GM19035 (cell line): ENCODE measurements at regions not wholly inside any gene's neighbourhood (a gene's known extent, or its start where the extent isn't known, plus 50 kb on each side); places are given as distances from the start of the nearest gene placed in this dataset.

Experiments used
- ATAC-seq: cut with Tn5 transposase; IDR thresholded peaks from one replicate; pipeline ENCODE4 v1.9.1; 2021; ENCODE audit not compliant: unreplicated experiment

DNA sequence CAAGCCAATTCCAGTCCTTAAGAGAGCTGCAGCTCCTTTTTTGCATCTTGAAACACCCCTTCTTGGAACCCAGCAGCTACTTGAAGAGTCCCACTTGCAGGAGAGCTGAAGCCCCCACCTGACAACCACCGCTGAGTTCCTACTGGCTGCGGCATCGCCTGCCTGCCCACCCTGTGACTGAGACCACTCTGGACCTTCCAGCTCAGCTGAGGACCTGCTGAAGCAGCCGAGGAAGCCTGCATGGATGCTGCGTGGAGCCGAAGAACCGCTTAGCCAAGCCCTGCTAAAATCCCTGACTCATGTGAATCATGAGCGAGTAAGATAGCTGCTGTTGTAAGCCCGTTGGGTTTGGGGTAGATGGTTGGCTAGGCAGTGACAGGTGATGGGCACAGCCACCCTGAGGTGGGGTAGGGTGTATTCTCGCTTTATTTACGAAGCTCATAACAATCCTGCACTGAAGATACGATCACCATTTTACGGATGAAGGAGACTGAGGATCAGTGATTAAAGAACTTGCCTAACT, 78.4 kb downstream of the INHBB start:
- ATAC-seq, result no peak

DNA sequence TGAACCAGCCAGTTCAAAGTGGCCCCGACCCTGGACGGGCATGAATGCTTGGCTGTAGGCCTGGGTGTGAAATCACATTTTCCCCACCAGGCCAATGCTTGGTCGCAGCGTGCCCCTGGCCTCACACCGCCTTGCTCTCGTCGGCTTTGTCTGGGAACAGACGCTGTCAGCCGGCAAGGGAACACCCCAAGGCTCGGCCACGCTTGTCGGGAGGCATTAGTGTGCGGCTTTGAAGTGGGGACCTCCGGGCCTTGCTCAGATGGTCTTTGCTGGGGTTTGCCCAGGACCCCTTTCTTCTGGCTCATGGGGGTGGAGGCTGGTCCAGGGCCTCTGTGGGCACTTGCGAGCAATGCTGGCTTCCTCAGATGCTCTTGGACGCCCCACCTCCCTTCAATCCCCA, 79.1 kb downstream of the INHBB start:
- no peak for ATAC-seq

DNA sequence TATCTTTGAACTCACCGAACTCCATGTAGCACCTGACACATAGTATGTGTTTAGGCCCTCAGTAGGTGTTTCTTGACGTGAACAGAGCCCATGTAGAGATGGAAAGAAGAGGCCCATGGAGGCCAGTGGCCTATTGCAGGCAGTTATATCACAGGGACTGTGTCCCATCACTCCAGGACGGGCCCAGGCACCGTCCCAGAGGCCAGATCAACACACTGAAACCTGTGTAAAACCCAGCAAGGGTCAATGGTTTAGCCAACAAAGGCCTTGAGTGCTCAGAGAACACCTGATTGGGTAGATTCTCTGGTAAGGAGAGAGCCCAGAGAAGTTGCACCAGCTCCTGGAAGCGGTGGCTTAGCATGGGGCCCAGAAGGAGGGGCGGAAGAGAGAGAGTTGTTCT, 82.8 kb downstream of the INHBB start:
- ATAC-seq, result no peak

DNA sequence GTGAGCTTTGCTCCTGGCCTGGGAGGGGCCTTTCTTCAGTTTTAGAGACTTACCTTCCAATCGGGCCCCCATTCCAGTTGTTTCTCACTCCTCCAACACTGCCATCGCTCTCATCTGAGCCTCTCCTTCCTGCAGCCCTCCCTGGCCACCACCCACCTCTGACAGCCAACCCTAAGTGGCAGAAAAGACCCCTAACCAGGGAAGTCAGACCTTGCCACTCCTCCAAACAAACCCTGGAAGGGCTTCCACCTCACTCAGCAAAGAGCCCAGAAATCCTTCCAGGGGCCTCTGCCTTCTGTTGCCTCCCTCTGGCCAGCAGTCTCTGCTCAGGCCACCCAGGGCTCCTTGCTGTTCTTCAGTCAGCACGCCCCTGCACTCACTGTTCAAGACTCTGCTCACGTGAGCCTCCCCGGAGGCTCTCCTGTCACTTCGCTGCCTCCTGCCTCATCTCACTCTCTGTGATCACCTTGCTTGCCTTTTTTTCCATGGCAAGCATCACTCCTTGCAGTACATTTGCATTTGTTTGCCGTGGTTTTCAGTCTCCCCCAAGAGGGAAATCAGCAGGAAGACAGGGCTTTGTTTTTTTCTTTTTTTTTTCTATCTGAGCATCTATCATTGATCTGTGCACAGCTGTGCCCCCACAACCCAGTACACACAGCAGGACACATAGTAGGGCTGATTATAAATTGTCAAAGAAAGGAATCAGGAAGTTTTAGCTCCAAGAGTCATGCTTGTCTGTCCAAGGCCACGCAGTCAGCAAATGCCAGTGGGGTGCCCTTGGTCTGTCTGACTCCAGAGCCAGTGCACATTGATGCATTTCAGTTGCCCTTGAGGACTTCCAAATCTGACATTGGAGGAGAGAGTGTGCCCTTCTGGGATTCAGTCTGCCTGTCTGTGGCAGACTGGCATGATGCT, 83.9 kb downstream of the INHBB start:
- no peak for ATAC-seq

DNA sequence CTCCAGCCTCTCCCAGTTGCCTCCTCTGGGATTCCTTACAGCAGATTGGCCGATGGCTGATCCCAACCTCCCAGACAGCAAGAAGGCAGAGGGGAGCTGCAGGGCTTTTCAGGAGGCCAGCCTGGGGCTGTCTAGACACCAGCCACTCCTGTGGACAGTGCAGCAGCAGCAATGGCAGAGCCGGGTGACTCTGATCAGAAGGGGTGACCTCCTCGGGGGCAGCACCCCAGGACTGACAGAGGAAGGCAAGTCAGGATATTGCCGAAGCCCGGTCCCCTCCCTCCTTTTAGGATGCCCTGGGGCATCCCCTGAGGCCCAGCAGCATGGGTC, 84.5 kb downstream of the INHBB start:
- no peak for ATAC-seq

DNA sequence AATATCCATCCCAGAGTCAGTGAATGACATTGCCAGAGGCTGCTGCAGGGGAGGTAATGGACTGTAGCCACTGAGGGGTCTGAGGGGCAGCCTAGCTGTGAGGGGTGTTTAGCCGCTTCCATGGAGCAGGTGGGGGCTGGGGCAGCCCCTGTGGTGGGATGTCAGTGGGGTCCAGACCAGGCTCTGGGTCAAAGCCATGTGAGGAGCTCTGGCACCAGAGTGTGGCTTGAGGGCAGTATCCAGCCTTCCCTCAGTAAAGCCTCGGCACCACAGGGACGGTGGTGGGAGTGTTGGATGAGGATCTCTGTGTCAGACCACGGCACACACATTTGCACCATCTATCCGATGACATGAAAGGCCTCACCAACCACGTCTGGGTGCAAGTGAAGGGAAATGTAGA, 85.0 kb downstream of the INHBB start:
- no peak for ATAC-seq

DNA sequence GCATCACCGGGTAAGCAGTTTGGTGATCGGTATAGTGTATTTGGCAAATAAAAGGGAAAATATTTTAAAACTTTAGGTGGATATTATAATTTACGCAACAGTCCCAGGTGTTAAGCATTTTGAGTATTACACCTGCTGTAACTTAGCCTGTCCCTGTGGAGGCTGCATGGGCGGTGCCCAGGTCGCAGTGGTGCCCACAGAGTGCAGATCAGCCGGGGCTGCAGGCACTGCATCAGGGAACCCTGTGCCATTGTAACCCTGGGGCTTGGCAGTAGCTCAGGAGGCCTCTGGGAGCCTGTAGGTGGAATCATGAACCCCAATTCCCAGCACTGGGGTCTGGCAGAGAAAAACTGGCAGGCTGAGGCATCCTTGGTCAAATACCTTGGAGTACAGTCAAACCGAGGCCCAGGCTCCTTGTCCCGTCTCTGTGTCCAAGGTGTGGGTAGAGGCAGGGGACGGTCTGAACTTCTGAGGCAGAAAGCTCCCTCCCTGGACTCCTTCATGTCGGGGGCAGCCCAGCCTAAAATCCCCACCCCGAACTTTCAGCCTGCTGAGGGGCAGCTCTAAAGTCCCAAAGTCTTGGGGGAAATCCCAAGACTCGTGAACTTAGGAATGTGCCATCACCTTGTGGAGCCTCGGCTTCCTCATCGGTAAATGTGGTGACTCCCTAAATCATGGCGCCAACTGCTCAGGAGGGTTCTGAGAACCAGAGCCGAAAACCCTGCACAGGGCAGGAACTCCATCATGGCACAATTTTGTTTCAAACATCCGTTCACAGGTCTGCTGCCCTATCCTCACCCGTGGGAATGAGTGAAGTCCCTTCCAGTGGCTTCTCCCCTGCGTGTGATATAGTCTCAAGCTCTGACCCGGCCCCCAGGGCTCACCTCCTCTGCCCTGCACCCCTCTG, 85.7 kb downstream of the INHBB start:
- no peak for ATAC-seq

DNA sequence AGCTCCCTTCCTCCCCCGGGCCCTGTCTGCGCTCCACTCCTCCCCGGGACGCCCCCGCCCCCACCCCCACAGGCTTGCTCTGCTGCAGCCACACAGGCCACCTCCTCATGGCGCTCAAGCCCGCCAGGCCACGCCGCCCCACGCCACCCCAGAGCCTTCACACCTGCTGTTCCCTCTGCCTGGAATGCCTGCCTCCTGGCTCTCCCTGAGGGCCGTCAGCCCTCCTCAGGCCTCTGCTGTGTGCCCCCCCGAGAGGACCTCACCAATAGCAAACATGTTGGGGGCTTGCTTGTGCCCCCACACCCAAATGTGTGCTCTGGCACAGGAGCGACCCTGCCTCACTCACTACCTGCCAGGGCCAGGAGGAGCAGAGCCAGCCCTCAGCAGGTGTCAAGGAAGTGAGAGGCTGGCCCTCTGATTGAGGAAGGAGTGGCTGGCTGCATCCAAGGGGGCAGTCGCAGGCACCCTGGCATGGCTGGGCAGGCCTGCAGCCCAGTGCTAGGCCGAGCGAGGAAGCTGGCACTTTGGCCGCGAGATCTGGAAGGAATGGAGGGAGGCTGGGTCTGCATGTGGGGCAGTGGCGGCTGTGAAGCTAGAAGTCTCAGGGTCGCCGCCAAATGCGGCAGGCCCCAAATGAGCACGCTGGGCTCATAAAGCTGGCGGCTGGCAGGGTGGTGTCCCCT, 86.5 kb downstream of the INHBB start:
- ATAC-seq, result no peak

DNA sequence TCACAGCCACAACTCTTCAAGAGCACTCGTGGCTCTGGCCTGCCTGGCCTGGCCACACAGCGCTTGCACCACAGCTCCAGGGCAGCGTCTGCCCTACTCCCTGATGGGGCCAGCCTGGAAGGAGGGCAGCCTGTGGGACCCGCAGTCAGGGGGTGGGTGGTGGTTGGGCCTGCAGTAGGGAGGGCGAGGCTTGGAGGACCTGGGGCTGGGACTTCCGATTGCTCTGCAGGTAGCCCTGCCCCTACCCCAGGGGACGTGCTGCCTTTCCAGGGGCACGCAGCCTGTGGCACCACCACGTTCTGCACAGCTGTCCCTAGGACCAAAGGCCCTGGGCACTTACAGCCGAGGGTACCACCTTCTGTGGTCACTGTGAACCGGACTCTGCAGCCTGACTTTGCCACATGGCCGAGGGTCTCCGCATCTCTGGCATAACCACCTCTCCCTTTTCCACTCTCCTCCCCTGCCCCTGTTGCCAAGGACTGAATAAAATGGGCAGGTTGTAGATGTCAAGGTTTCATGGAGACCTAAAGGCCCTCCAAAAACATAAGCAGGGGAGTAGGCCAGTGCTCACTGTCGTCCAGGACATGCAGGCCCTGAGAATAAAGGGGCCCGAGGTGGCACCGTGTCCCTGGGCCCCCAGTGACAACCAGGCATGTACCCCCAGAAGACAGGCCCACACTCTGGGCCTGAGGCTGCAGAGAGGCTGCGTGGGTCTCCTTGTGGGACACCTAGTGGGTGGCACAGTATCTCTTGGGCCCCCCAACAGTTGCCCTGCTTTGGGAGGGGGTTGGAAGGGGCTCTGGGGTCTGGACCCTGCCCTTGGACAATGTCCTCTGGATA, 87.3 kb downstream of the INHBB start:
- ATAC-seq, result no peak

DNA sequence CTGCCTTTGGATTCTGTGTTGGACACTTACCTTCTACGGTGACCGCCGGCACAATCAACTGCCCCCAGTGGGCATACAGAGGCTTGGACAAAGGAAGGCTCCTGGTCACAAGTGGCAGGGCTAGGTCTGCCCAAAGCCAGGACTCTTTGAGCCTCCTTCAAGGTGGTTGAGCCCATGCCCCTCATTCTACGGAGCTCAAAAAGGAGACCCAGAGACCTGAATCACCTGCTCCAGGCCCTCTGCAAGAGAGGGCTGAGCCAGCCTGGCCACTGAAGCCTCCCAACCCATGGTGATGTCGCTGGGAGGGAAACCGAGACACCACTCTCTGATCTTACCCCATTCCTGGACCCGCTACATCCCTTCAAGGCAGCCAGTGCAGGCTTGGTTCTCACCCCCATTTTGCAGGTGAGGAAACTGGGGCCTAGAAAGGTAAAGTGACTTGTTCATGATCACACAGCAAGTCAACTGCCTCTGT, 87.9 kb downstream of the INHBB start:
- ATAC-seq, result no peak

DNA sequence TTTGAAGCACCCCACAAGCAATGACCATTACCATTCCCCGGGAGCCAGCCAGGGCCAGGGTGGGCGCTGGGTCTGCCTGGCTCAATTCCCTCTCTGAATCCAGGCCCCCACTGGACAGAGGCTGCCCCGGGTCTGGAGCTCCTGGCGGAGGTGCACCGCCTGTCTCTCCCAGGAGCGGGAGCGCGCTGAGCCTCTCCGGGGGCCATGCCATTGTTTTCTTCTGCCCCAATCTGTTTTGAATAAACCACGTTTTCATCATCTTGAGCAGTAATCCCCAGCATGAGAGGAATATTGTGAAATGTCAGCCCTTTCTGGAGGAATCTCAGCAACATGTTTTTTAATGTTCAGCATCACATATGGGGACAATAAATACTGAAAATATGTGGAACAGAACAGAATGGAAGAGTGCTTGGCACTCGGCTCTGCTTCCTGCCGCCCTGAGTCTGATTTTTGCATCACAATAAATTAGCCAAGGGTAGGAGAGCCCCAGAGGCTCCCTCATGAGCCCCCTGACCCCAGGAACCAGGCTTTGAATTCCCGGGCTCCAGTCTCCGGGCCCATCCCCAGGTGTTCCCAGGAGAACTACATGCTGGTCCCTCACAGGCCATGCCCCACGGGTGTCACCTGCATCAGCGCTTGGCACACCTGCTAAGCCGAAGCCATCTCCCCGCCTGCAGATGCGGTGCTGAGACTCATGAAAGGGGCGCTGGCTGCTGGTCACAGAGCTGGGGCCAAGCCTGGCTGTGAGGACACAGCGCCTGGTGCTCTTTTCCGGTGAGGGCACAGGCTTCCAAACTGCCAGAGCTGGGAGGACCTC, 88.8 kb downstream of the INHBB start:
- no peak for ATAC-seq

DNA sequence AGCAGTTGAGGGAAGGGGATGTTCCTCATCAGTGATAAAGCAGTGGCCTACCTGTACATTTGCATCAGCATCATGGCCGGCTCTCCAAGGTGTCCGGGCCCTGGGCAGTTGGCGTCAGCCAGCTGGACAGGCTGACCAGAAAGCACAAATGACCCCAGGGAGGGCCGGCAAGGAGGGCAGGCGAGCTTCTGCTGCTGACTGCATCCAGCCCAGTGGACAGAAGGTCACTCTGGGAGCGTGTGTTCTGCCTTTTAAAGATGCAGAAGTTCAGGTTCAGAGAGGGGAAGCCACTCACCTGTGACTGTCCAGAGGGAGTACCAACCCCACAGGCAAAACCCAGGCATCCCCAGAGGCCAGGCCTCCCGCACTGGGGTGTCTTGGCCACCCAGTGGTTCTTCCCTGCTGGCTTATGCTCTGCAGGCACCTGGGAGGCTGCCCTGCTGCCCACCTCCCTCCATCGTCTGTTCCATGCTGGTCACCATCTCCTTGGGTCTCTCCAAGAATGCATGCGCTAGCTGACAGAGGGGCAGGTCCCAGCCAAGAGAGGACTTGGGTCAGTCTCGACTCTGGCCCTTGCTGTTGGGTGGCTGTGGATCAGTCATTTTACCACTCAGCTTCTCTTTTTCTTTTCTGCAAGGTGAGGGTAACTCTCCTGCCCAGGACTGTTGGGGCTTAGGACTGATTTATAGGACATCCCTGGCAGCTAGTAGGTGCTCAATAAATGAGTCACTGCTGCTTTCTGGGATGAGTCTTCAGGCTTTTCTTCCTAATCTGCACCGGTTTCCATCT, 89.9 kb downstream of the INHBB start:
- ATAC-seq, result no peak

DNA sequence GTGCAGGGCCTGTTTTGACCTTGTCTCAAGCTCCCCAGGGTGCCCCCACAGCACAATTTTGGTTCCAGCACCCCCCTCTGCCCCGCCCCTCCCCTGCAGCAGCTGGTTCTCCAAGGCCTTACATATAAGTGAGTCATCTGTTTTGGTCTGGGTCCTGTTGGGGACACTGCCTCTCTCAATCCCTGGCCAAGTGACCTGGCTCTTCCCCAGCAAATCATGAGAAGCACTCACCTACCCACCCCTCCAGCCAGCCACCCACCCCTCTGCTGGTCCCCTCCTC, 90.5 kb downstream of the INHBB start:
- ATAC-seq, result no peak

DNA sequence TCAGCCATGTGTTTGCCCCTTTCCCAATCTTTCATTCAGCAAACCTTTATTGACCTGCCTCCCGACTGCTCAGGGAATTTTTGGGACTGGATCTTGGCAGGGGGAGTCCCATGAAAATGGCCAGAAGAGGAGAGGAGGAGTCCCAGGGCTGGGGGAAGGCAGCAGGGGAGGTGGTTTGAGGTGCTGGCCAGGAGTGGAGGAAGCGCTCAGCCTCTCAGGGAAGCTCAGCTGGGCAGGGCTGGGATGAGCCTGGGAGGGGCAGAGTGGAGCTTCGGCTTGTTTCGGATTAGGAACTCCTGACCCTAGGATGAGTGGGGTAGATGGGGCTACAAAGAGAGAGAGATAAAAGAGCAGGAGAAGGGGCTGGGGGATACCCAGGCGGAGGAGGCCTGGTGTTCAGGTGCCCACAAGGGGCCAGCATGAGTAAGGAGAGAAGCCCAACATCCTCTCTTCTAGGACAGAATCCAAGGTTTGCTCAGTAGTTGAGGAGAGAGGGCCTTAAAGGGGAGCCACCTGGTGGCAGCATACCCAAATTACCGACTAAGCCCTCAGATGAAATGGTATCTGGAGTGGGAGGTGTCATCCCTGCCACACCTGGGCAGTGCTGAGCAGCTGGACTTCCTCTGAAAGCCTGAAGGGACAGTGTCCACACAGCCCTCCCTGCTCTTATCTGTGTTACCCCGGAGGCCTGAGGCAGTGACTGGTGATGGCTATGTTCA, 91.1 kb downstream of the INHBB start:
- no peak for ATAC-seq

DNA sequence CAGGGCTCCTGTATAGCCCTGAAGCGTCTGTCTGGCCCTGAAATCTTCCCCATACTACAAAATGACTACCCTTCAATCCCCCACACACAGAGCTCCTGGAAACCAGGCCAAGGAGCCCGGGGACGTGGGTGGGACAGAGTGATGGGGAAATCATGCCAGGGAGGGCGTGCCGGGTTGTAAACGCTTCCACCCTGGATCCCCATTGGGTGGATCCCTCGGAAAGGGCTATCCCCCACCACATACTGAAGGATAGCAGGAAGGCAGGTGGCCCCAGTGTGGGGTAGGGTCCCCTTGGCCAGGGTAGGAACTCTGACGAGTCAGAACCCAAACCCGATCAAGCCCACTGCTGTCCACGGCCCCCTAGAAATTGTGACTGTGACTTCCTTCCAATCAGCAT, 91.7 kb downstream of the INHBB start:
- ATAC-seq, result no peak

DNA sequence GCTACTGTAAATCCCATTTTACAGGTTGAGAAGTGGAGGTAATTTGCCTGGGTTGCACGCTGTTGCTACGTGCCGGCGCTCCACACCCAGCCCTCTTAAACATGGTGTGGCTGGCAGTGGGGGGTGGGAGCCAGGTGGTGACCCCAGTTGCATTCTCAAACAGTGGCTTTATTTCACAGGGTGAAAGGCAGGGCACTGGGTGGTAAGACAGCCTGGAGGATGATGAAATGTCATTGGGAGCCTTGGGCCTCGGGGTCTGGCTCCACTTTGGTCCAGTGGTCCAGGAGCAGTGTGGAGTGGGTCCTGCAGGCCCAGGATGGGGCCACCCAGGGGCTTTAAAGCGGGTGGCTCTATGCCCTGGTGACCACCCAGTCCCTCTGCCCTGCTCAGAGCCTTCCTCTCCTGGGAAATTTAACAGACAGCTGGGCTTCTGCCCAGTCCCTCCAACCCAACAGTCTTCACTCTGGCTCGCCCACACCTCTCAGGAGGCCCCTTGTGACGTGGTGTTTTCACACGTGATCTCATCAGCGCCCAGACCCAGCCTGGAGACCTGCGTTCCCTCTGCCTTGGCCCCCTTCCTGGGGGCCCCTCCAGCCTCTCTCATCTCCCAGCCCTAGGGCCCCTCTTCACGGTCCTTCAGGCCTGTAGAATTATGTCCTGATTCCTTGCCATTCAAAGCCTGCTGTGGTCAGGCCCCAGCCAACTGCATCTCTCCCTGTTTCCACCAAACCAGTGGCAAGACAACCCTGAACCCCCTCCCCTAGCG, 92.5 kb downstream of the INHBB start:
- ATAC-seq, result no peak

DNA sequence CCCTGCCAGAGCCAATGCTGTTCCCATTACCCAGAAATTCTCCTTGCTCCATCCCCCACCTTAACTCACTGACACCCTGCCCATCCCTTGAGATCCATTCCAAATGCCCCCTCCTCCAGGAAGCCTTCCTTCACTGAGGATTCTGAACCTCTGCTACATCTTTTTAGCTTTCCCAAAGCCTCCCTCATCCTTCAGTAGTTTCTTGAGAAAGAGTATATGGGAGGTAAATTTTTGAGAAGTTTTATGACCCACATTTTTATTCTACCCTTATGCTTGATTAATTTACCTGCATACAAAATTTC, 93.1 kb downstream of the INHBB start:
- no peak for ATAC-seq
